PC-3 (cell line): ENCODE measurements at regions not wholly inside any gene's neighbourhood (a gene's known extent, or its start where the extent isn't known, plus 50 kb on each side); places are given as distances from the start of the nearest gene placed in this dataset.

Source experiments
- ATAC-seq: fragments of 200-7000 bp; cut with Tn5 transposase; 2 replicates; pipeline ENCODE4 v1.9.1; 2020; ENCODE audit warnings: mild to moderate bottlenecking, moderate library complexity
- BruUV-seq: library from RNA; stranded (reverse); fragments of 400-500 nt; replicated peaks from 2 replicates; lab custom pipeline; 2021; lab: Mats Ljungman, UMichigan
- CTCF ChIA-PET: fragments of 300-600 bp; sonication (Branson Sonifier 250); formaldehyde crosslinking; loops from one replicate; lab custom pipeline; 2022; ENCODE audit warnings: antibody characterized with exemption; lab: Charles Lee
- POLR2A ChIA-PET: fragments of 300-600 bp; sonication (Branson Sonifier 250); formaldehyde crosslinking; loops from one replicate; lab custom pipeline; 2022; ENCODE audit warnings: antibody characterized with exemption; ENCODE audit not compliant: unreplicated experiment; lab: Charles Lee
- DNase-seq: peaks from one replicate; pipeline ENCODE4 v3.0.0-alpha.2; 2015
- H2AFZ ChIP-seq: fragments of 300-600 bp; sonication (generic); 2 replicates; pipeline ENCODE4 v1.6.0; 2016; ENCODE audit warnings: antibody characterized with exemption, low read length
- H3F3A ChIP-seq: fragments of 300-600 bp; sonication (generic); one replicate; pipeline ENCODE4 v1.6.0; 2017; ENCODE audit warnings: antibody characterized with exemption, low read length, control low read depth, mild to moderate bottlenecking; ENCODE audit not compliant: unreplicated experiment
- H3K27ac ChIP-seq: fragments of 300-600 bp; sonication (generic); 2 replicates; pipeline ENCODE4 v1.5.1; 2016; ENCODE audit warnings: mild to moderate bottlenecking, low read length
- H3K27me3 ChIP-seq: fragments of 300-600 bp; sonication (generic); 2 replicates; pipeline ENCODE4 v1.6.1; 2016; ENCODE audit warnings: low read length, mixed read lengths
- H3K36me3 ChIP-seq: fragments of 300-600 bp; sonication (generic); 2 replicates; pipeline ENCODE4 v1.6.1; 2016; ENCODE audit warnings: low read depth, mixed run types, low read length, mixed read lengths
- H3K4me1 ChIP-seq: fragments of 300-600 bp; sonication (generic); 2 replicates; pipeline ENCODE4 v1.5.1; 2016; ENCODE audit warnings: low read length; ENCODE audit not compliant: insufficient read depth
- H3K4me2 ChIP-seq: fragments of 300-600 bp; sonication (generic); 2 replicates; pipeline ENCODE4 v1.6.0; 2016; ENCODE audit warnings: low read length
- H3K4me3 ChIP-seq: fragments of 300-600 bp; sonication (generic); 2 replicates; pipeline ENCODE4 v1.5.1; 2016; ENCODE audit warnings: mild to moderate bottlenecking, low read length, mixed read lengths
- H3K79me2 ChIP-seq: fragments of 300-600 bp; sonication (generic); 2 replicates; pipeline ENCODE4 v1.6.1; 2017; ENCODE audit warnings: low read length, mixed read lengths
- H3K9ac ChIP-seq: fragments of 300-600 bp; sonication (generic); 2 replicates; pipeline ENCODE4 v1.6.0; 2016; ENCODE audit warnings: mild to moderate bottlenecking, low read length
- H3K9me2 ChIP-seq: fragments of 300-600 bp; sonication (generic); replicated peaks from 2 replicates; pipeline ENCODE4 v1.6.1; 2016; ENCODE audit warnings: mixed run types, low read length, mixed read lengths
- H3K9me3 ChIP-seq: fragments of 300-600 bp; sonication (generic); 2 replicates; pipeline ENCODE4 v1.6.1; 2016; ENCODE audit warnings: low read length, mixed read lengths
- H4K20me1 ChIP-seq: fragments of 300-600 bp; sonication (generic); 2 replicates; pipeline ENCODE4 v1.6.1; 2016; ENCODE audit warnings: low read length, mixed read lengths
- CTCF ChIP-seq: fragments of 300-600 bp; sonication (generic); conservative IDR thresholded peaks from 2 replicates; pipeline ENCODE4 v1.5.1; 2017; ENCODE audit warnings: antibody characterized with exemption, low read depth, mild to moderate bottlenecking, low read length
- EZH2 ChIP-seq: fragments of 300-600 bp; sonication (generic); IDR thresholded peaks from one replicate; pipeline ENCODE4 v1.6.1; 2017; ENCODE audit warnings: antibody characterized with exemption, mild to moderate bottlenecking, low read length; ENCODE audit not compliant: unreplicated experiment
- EZH2phosphoT487 ChIP-seq: fragments of 300-600 bp; sonication (generic); IDR thresholded peaks from 2 replicates; pipeline ENCODE4 v1.6.1; 2018; ENCODE audit warnings: mild to moderate bottlenecking, antibody characterized with exemption, low read length, borderline replicate concordance
- intact Hi-C: fragments of 100-400 bp; cut with micrococcal nuclease; formaldehyde crosslinking; loops from 2 replicates; pipeline ENCODE4 v1.9.0; 2023

GRCh38 chr21:33998402-33998801, 75.0 kb upstream of the MRPS6 start:
- DNase-seq (no peak), ATAC-seq (no peak)
- Histone ChIP-seq H3K4me3 (no peak overlapping the region), H4K20me1 (no peaks in the 10 kb centered on the region), H3K4me2 (no peak overlapping the region), H3K9me2 (no peaks in the 10 kb centered on the region), H3K79me2 (no peaks in the 10 kb centered on the region), H3K27me3 (no peaks in the 10 kb centered on the region), H3K9ac (no peak overlapping the region), H2AFZ (no peak overlapping the region), H3F3A (no peaks in the 10 kb centered on the region), H3K4me1 (no peaks in the 10 kb centered on the region), H3K9me3 (no peaks in the 10 kb centered on the region), H3K36me3 (no peaks in the 10 kb centered on the region), H3K27ac (no peak overlapping the region)
- TF ChIP-seq CTCF: no peak
- TF ChIP-seq EZH2phosphoT487: no peak
- no peak for TF ChIP-seq EZH2
- POLR2A ChIA-PET: no interaction called here
- intact Hi-C loops: no loop called here
- no TSS peak for BruUV-seq
- CTCF ChIA-PET: no interaction called here

GRCh38 chr21:33997436-33997835, 75.9 kb upstream of the MRPS6 start:
- DNase-seq (no peak), ATAC-seq (no peak)
- TF ChIP-seq CTCF (no peak), EZH2phosphoT487 (no peak), EZH2 (no peak)
- Histone ChIP-seq H2AFZ (no peak overlapping the region), H3K9ac (no peak overlapping the region), H3K4me3 (no peak overlapping the region), H3K36me3 (no peaks in the 10 kb centered on the region), H3K4me1 (no peaks in the 10 kb centered on the region), H3K79me2 (no peaks in the 10 kb centered on the region), H3K9me2 (no peaks in the 10 kb centered on the region), H3F3A (no peaks in the 10 kb centered on the region), H3K4me2 (no peak overlapping the region), H3K27ac (no peak overlapping the region), H4K20me1 (no peaks in the 10 kb centered on the region), H3K27me3 (no peaks in the 10 kb centered on the region), H3K9me3 (no peaks in the 10 kb centered on the region)
- intact Hi-C loops: no loop called here
- no TSS peak for BruUV-seq
- ChIA-PET POLR2A (no interaction called here), CTCF (no interaction called here)

GRCh38 chr21:33994373-33994772, 78.8 kb upstream of the ATP5PO start:
- Histone ChIP-seq H3K27ac (no peak overlapping the region), H3K79me2 (no peaks in the 10 kb centered on the region), H3K9ac (no peak overlapping the region), H3K9me3 (no peaks in the 10 kb centered on the region), H4K20me1 (no peaks in the 10 kb centered on the region), H3K27me3 (no peaks in the 10 kb centered on the region), H3K9me2 (no peaks in the 10 kb centered on the region), H2AFZ (no peak overlapping the region), H3K4me2 (no peak overlapping the region), H3K36me3 (no peaks in the 10 kb centered on the region), H3K4me3 (no peak overlapping the region), H3F3A (no peaks in the 10 kb centered on the region), H3K4me1 (no peaks in the 10 kb centered on the region)
- TF ChIP-seq EZH2: no peak
- TF ChIP-seq CTCF: no peak
- TF ChIP-seq EZH2phosphoT487: no peak
- ChIA-PET POLR2A (no interaction called here), CTCF (no interaction called here)
- intact Hi-C loops: no loop called here
- no peak for ATAC-seq
- DNase-seq: no peak
- no TSS peak for BruUV-seq
